ENCODE measurements at regions not wholly inside any gene's neighbourhood (a gene's known extent, or its start where the extent isn't known, plus 50 kb on each side); places are given as distances from the start of the nearest gene placed in this dataset.
A peak's percentile ranks its signal among the peaks of the same experiment; 100 is the strongest.
"Not testable (repeated sequence)": the region's sequence is repeated elsewhere in the genome, so short reads cannot be mapped to it uniquely, and the experiment has no call there.

DNA sequence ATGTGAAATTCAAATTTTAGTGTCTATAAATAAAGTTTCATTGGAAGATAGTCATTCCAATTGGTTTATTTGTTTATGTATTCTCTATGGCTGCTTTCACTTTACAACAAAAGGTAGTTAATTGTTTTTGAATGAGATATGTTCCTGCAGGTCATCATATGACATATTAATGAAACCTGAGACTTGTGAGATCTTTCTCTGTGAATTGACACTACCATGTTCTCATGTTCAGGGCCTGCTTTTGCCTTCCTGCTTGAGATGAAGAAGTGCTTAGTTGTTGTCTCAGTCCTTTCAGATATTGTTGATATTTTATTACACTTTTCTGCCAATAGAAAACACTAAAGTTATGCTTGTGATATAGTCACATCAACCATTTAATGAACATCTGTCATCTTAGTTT, 132.5 kb downstream of the UTRN start:
- DNase-seq (ENCODE audit: extremely low spot score, insufficient read length, low read depth), result no peak
- no peak for FAIRE-seq

DNA sequence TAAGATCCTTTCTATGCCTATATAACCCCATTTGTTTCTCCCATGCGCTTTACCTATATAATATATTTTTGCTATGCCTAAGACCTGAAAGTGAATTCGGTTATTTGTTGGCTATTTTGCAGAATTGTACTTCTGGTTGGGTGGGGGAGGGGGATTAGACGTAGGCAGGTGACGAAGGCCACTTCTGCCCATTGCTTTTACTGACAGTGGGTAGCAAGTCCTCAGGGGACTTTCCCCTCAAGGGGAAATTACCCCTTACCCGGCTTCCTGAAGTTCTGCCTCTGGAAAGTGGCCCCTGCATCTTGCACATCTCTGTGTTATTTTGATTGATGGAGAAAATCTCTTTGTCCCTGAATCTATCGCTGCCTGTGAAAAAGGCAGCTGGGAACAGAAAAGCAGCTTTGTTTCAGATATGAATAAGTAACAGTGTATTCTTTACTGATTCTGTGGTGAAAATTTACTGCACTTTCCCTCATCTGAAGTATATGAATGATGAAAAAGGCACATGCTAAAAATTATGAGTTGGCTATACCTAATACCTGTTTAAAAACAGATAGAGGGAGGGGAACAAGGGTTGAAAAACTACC, 133.9 kb downstream of the UTRN start:
- FAIRE-seq, result no peak

DNA sequence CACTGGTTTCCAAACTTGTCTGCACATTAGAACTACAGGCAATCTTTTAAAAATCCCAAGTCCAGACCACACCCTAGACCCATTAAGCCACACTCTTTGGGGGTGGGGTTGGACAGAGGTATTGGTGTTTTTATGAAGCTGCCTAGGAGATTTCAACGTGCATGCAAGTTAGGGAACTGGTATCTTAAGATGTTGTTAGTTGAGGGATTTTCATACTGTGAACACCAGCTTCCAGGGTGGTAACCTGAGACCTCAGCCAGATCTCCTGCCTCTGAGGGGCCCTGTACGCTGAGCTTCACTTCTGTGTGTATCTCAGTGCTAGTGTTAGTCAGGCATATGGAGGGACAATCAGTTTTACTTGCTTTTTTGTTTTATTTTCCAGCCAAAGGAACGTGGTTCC, 138.0 kb downstream of the UTRN start:
- FAIRE-seq (no peak), DNase-seq (ENCODE audit: extremely low spot score, insufficient read length, low read depth) (no peak)

More for the DNA sequence above, 133.9 kb downstream of the UTRN start:
- DNase-seq (ENCODE audit: extremely low spot score, insufficient read length, low read depth), result no peak

DNA sequence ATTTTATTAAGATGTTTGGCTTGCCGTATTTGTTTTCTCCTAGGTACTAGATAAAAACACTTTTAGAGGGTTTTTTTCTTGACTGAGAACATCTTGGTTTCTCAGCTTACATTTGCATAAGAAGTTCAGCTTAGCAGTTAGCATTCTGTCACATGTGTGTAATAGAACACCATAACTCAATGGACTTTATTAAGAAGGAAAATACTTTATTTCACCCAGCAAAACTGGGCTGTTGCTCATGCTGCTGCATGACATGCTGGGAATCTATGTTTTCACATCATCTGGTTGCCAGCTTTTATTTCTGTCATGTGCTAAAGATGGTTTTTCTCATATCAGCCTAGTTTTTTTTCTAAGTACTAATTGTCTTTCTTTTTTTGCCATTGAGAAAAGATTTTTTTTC, 144.6 kb downstream of the UTRN start:
- no peak for DNase-seq (ENCODE audit: extremely low spot score, insufficient read length, low read depth)
- FAIRE-seq, result no peak

DNA sequence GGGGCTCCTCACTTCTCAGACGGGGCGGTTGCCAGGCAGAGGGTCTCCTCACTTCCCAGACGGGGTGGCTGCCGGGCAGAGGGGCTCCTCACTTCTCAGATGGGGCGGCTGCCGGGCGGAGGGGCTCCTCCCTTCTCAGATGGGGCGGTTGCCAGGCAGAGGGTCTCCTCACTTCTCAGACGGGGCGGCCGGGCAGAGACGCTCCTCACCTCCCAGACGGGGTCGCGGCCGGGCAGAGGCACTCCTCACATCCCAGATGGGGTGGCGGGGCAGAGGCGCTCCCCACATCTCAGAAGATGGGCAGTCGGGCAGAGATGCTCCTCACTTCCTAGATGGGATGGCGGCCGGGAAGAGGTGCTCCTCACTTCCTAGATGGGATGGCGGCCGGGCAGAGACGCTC, 148.3 kb downstream of the UTRN start:
- DNase-seq (ENCODE audit: extremely low spot score, insufficient read length, low read depth); FAIRE-seq: not testable (repeated sequence)

DNA sequence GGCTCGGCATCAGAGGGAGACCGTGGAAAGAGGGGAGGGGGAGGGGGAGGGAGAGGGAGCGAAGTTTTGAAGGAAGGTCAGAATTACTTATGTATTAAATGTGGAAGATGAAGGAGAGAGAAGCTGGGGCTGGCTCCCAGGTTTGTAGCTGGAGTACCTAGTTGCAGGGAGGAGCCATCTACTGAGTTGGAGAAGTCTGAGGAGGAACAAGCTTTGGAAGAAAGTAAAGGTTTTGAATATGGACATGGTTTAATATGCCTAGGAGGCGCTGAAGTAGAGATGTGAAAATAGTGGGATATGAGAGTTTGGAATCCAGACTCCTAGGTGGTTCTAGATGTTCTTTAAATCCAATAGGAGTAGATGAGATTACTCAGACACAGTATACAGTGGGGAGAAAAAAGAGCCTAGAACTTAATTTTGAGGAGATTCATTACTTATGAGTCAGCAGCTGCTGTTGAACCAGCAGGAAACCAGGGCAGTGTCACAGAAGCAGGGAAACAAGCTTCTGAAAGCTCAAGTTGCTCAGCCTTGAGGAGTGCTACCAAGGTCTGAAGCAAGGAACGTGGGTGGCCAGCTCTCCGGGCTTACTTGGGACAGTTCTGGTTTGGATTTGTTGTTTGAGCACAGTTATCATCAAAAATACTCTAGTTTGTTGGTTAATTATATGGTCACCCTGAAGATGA, 149.3 kb downstream of the UTRN start:
- no peak for DNase-seq (ENCODE audit: extremely low spot score, insufficient read length, low read depth)
- no peak for FAIRE-seq

DNA sequence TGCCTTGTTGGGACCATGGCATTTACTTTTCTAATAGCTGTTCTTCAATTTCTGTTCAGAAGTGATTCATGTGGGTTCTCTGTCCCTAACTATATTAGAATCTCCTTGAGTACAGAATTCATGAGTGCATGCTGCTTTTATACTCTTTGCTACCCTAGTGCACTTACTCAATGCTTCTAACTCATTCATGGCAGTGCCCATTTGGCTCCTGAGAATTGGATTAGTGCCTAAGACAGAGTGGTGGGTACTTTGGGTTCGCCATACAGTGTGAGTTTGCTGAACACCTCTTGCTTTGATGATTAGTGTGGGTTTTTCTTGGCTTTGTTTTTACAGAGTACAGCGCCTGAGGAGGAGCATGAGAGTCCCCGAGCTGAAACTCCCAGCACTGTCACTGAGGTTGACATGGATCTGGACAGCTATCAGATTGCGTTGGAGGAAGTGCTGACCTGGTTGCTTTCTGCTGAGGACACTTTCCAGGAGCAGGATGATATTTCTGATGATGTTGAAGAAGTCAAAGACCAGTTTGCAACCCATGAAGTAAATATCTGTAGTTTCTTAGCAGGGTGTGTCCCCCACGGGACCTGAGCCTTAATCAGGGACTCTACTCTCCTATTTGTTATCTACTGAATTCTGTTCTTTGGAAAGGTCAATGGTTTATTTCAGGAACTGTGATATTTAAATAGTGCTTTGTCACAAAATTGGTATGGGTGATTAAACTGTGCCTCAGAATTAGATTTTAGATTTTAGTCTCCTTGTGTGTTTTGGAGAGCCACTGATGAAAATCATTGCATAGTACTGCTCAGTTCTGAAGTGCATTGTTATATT, 150.7 kb downstream of the UTRN start:
- DNase-seq (ENCODE audit: extremely low spot score, insufficient read length, low read depth) (no peak), FAIRE-seq (no peak)

DNA sequence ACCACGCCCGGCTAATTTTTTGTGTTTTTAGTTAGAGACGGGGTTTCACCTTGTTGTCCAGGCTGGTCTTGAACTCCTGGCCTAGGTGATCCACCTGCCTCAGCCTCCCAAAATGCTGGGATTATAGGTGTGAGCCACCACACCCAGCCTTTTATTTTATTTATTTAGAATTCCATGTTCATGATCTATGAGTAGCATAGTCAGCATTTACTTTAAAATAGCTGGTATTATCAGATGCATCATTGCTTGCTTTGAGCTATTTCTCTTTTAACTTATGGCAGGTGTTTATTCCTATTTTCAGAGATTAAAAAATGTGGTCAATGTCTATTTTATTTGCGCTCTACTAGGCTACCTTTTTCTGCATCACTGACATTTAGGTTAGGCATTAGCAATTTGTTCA, 152.0 kb downstream of the UTRN start:
- no peak for FAIRE-seq
- DNase-seq (ENCODE audit: extremely low spot score, insufficient read length, low read depth), result no peak

DNA sequence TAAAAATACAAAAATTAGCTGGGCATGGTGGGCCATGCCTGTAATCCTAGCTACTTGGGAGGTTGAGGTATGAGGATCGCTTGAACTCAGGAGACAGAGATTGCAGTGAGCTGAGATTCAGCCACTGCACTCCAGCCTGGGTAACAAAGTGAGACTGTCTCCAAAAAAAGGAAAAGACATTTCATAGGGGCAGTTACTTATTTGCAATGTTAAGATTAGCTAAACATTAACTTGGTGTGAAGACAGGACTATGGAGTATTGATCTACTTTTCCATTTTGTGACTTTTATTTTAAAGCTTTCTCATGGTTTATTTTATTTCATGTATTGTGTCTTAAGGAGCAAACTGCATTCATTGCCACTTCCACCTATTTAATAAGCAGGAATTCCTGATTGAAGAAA, 153.0 kb downstream of the UTRN start:
- DNase-seq (ENCODE audit: extremely low spot score, insufficient read length, low read depth) (no peak), FAIRE-seq (no peak)

DNA sequence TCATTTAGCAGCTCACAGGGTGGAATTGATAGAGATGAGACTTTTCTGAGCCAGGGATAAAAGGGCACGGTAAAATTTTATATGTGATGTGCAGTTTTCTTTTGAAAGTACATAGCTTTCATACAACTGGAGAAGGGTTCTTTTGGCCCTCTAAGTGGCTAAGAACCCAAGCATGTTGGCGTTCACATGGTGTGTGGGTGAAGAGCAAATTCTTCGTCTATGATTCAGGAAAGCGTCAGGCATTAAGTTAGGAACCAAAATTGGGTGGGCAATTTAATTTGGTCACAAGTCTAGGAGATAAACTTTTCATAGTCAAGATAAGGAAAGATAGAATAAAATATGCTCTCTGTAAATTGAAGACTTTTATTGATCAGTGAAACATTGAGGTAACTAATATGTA, 153.9 kb downstream of the UTRN start:
- no peak for FAIRE-seq
- no peak for DNase-seq (ENCODE audit: extremely low spot score, insufficient read length, low read depth)

DNA sequence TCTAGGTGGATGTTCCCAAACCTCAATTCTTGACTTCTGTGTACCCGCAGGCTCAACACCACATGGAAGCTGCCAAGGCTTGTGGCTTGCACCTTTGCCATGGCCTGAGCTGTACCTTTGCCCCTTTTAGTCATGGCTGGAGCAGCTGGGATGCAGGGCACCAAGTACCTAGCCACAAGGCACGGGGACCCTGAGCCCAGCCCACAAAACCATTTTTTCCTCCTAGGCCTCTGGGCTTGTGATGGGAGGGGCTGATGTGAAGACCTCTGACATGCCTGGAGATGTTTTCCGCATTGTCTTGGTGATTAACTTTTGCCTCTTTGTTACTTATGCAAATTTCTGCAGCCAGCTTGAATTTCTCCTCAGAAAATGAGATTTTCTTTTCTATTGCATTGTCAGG, 156.7 kb downstream of the UTRN start:
- not testable (repeated sequence) for DNase-seq (ENCODE audit: extremely low spot score, insufficient read length, low read depth); FAIRE-seq

DNA sequence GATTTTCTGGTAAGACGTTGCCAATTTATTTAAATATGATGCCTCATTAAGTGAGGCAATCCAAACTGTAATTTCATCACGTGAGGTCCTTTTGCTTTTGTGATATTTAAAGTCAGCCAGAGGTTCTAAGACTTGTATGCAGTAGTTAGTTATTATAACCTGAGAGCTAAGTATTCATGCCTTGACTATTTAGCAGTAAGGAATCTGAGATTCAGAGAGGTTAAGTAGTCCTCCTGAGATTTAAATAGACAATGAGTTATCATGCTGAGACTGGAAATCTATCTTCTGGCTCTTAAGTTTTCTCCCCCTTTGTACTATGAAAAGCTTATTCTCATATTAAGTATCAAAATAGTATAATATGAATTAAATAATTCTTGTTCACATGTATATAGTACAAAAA, 158.0 kb downstream of the UTRN start:
- no peak for DNase-seq (ENCODE audit: extremely low spot score, insufficient read length, low read depth)
- FAIRE-seq, result no peak

DNA sequence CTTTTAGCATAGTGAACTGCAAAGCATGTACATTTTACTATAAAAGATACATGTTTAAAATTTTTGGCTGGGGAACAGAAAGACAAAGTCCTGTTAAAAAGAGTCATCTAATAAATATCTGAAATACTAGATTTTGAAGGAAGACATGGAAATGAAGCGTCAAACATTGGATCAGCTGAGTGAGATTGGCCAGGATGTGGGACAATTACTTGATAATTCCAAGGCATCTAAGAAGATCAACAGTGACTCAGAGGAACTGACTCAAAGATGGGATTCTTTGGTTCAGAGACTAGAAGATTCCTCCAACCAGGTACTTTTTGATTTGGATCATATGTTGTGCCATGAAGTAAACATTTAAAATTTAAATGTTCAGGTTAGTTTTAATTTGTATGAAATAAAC, 162.3 kb downstream of the UTRN start:
- no peak for FAIRE-seq
- DNase-seq (ENCODE audit: extremely low spot score, insufficient read length, low read depth), result no peak

DNA sequence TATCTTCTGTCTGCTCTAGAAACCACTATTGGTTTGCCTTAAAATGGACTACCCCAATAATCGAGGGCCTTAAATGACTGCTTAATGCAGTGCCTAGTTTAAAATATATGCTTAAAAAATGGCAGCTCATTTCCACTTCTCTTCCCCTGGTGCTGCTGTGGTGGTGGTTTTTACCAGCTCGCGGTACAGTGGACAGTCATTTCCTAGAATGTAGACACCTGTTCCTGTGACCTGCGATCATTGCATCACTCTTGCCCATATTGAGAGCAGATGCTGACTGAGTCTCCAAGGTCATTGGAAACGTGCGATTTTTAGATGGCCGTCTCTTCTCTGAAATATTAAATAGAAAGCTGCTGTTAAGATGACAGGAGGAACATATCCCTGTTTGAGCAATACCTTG, 164.1 kb downstream of the UTRN start:
- DNase-seq (ENCODE audit: extremely low spot score, insufficient read length, low read depth), result no peak
- no peak for FAIRE-seq

DNA sequence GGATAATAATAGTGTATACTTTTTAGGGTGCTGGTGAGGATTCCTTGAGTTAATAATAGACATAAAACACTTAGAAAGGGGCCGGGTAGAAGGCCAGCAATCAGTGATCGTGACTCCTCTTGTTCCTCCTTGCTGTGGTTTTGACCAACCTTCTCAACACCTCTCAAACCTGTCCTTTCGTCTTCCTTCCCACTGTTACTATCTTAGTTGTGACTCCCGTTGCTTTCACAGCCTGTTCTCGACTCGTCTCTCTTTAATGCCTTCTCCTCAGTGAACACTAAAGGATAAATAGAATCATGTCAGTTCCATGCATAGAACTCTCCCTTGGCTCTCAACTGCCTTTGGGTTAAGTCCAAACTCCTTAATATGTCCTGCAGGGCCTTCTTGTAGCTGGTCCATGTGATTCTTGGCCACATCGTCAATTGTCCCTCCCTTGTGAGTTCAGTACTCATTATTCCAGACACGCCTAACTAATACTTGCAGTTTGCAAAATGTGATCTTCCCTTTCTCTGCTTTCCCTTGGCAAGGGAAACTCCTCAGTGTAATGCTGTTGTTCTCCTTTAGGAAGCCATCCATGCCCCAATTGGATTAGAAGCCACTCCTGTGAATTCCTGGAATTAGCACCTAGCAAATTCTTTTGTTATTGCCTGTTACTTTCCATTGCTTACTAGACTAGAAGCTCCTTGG, 164.9 kb downstream of the UTRN start:
- no peak for DNase-seq (ENCODE audit: extremely low spot score, insufficient read length, low read depth)
- no peak for FAIRE-seq

DNA sequence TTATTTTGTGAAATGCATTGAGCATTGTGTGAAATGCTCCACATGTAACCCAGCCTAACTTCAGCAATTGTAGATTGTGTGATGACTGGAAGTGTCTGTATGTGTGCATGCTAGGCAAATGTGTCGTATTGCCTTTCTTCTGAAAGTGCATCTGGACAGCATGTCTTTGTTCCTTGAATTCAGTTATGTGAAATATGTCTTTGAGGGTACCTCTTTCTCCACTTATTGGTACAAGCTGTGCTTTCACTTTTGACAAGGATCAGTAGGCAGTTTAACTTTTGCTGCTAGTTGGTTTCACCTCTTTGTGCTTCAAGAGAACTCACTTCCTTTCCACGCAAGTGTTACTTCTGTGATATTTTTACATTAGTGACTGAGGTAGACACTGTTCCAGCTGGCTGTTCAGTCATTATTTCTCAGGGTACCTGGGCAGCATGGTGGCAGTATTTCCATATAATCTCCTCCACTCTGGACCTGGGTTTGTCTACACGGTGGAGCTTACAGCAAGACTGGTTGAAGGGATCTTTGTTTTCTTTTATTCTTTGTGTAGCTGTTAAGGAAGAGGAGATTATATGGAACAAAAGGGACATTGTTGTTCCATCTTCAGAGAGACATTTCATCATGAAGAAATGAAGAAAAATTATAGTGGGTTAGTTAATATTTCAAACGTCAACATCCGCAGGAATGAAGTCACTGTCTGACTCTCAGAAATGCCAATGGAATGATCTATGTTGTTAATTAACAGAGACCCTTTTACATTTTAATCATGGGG, 175.4 kb downstream of the UTRN start:
- FAIRE-seq (peak; percentile 93), DNase-seq (ENCODE audit: extremely low spot score, insufficient read length, low read depth) (peak; percentile 18)

DNA sequence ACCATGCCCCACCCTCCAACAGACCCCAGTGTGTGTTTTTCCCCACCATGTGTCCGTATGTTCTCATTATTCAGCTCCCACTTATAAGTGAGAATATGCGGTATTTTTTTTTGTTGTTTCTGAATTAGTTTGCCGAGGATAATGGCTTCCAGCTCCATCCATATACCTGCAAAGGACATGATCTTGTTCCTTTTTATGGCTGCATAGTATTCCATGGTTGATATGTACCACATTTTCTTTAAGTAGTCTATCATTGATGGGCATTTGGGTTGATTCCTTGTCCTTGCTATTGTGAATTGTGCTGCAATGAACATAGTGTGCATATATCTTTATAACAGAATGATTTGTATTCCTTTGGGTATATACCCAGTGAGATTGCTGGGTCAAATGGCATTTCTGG, 176.9 kb downstream of the UTRN start:
- DNase-seq (ENCODE audit: extremely low spot score, insufficient read length, low read depth) (no peak), FAIRE-seq (no peak)

DNA sequence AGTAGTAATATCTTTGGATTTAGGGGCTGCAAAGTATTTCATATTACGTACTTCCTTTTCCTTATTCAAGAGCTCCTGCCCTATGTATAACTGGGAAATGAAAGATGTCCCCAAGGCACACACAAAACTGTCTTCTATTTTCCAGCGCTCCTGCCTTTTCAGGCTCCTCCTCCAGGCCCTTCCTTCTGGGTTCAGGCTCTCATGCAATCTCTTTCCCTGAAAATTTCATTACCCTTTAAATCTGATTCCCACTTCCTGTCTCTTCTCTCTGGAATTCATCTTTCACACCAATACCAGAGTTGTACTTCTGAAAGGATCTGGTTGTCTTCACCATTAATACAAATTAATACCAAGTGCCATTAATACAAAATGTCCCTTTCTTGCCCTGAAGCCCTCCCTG, 181.6 kb downstream of the UTRN start:
- no peak for FAIRE-seq
- DNase-seq (ENCODE audit: extremely low spot score, insufficient read length, low read depth), result no peak

DNA sequence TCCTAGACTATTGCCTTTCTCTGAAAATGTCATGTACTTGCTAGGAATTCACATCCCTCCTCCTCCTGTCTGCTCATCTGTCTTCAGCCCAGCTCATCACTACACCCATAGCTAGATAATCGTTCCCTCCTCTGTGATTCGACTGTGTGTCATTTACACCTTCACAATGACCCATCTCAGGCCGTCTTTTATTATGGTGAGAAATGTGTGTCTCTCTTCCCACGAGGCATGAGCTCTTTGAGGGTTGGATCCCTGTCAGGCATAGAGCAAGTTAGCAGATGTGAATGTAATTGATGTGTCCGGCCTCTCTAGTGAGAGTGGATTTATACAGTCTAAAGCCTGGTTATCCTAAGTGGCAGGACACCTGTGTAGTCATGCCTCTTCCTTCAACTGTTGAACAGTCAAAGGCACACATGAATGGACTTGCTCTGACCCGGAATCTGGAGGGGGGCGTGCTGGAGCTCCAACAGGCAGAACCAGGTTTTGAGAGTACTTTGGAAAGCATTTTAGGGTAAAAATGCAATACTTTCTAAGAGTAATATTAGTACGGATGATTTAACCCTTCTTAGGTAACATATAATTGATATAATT, 182.1 kb downstream of the UTRN start:
- DNase-seq (ENCODE audit: extremely low spot score, insufficient read length, low read depth), result no peak
- no peak for FAIRE-seq

DNA sequence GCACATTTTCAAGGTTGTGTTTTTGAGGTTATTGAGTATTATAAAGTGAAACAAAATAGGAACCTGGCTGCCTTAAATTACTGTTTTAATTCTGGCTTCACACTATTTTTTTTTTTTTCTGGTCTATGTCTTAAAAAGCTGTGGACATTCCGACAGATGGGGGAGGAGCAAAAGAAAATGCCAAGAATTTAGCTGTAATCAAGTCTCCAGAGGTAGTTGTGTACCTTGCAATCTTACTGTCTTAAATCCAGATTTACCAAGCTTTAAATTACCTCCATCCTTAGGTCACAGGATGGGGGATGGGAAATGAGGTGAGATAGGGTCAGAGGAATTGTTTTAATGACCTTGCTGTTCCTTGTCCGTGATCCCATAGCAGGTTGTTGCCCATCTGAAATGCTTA, 182.8 kb downstream of the UTRN start:
- no peak for FAIRE-seq

More for the DNA sequence above, 182.8 kb downstream of the UTRN start:
- no peak for DNase-seq (ENCODE audit: extremely low spot score, insufficient read length, low read depth)
